D721Med (cell line): ENCODE measurements at regions not wholly inside any gene's neighbourhood (a gene's known extent, or its start where the extent isn't known, plus 50 kb on each side); places are given as distances from the start of the nearest gene placed in this dataset.
A peak's percentile ranks its signal among the peaks of the same experiment; 100 is the strongest.

ENCODE experiments used
- DNase-seq: peaks from one replicate; pipeline ENCODE4 v3.0.0; 2011; ENCODE audit warnings: low spot score; ENCODE audit not compliant: insufficient read length
- FAIRE-seq: peaks from 2 replicates; lab custom pipeline; 2011; peaks lifted over from hg19 to GRCh38; lab: Jason Lieb, UNC
- TF ChIP-seq, protein P1 (sequence below): IDR thresholded peaks from 2 replicates; pipeline ENCODE4 v1.5.1; 2012; ENCODE audit warnings: mild to moderate bottlenecking, control low read depth; ENCODE audit not compliant: insufficient read depth; ENCODE audit errors: missing control alignments

DNA sequence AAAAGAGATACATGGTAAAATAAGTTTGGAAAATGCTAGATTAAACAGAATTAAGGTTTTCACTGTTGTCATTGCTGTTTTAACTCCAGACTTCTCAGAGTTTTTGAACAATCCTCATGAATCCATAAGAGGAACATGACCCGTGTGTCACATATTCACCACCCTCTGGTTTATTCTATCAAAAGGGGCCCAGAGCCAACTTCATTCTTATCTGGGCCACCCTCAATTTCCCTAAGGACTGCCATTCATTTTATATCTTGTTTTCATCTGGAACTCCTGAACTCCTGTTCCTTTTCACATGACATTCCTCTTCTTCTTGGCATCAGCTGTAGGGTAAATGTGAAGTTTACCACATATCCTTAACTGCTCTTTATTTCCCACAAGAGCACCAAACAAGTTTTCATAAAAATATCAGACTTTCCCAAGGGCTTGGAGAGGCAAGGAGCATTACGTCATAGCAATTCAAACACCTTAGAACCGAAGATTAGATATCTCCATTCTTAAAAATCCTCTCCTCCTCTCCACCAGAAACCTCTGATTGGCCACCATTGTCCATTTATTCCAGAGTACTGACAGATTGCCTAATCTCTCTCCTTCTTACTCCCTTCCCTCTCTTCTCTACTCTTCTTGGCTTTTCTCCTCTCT, 225.2 kb downstream of the SEC23A start:
- FAIRE-seq: no peak

DNA sequence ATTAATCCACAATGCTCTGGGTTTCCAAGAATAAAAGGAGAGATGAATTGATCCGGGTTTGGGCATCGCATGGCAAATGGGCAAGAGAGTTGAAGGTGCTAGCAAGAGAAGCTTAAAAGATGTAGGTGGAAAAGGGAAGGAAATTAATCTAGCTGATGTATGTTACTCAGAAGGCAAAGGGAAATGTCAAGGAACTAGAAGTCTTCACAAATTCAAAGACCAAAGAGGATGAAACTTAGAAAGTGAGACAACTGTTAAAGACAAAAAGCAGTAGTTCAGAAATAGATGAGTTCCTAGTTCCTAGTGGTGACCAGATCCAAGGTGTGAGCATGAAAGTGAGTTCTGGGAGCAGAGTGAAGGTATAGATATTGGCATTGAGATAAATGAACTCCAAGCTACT, 228.3 kb downstream of the SEC23A start:
- TF ChIP-seq, protein P1, sequence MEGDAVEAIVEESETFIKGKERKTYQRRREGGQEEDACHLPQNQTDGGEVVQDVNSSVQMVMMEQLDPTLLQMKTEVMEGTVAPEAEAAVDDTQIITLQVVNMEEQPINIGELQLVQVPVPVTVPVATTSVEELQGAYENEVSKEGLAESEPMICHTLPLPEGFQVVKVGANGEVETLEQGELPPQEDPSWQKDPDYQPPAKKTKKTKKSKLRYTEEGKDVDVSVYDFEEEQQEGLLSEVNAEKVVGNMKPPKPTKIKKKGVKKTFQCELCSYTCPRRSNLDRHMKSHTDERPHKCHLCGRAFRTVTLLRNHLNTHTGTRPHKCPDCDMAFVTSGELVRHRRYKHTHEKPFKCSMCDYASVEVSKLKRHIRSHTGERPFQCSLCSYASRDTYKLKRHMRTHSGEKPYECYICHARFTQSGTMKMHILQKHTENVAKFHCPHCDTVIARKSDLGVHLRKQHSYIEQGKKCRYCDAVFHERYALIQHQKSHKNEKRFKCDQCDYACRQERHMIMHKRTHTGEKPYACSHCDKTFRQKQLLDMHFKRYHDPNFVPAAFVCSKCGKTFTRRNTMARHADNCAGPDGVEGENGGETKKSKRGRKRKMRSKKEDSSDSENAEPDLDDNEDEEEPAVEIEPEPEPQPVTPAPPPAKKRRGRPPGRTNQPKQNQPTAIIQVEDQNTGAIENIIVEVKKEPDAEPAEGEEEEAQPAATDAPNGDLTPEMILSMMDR: no peak
- no peak for DNase-seq
- FAIRE-seq: no peak

More for the DNA sequence above, 225.2 kb downstream of the SEC23A start:
- TF ChIP-seq, protein P1: no peak
- no peak for DNase-seq

DNA sequence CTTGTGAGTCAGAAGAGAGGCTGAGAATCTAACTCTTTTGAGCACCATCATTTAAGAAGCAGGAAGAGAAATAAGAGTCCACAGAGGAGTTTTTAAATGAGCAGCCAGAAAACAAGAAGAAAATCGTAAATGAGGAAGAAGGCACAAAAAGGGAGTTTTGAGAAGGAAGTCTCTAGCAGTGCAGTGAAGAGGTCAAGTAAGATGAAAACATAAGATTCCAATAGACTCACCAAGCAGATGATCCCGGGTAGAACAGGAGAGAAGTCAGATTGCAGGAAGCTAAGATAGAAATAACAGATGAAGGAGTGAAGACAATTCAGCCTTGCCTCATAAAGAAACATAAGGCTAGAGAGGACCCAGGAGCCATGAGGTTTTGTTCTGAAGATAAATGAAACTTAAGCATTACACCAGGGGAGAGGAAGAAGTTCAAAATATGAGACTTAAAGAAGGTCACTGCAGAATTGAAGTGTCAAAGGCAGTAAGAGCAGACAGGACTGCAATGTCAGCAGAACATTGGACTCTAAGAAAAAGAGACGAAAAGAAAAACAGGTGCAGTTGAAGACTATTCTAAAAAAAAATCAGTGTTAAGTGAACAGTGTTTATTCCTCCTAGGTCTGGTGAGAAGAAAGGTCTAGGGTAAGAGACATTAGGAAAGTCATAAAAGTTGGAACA, 229.0 kb downstream of the SEC23A start:
- FAIRE-seq: no peak
- TF ChIP-seq, protein P1: no peak
- no peak for DNase-seq

DNA sequence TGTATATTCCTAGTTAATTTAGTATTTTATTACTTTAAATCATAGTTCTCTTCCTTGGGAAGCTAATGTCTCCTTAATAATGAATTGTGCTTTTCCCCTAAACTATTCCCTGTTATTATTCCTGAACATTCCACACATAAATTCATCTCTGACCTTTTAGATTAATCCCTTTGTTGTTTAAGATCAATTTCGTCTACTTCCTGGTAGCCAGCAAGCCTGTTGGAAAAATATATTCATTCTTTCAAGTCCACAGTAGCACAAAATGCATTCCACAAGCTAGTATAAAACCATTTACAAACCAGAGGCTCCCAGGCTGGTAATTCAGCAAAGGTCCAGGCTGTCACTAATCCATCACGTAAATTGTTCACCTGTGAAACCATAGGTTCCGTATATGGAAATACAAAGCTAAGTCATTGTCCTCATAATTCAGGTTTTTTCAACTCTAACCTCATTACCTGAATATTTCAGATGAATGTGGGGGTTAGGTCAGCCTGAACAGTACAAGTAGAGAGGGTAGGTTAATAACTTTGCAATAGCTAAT, 232.7 kb downstream of the SEC23A start:
- FAIRE-seq: no peak
- no peak for DNase-seq
- TF ChIP-seq, protein P1: no peak

DNA sequence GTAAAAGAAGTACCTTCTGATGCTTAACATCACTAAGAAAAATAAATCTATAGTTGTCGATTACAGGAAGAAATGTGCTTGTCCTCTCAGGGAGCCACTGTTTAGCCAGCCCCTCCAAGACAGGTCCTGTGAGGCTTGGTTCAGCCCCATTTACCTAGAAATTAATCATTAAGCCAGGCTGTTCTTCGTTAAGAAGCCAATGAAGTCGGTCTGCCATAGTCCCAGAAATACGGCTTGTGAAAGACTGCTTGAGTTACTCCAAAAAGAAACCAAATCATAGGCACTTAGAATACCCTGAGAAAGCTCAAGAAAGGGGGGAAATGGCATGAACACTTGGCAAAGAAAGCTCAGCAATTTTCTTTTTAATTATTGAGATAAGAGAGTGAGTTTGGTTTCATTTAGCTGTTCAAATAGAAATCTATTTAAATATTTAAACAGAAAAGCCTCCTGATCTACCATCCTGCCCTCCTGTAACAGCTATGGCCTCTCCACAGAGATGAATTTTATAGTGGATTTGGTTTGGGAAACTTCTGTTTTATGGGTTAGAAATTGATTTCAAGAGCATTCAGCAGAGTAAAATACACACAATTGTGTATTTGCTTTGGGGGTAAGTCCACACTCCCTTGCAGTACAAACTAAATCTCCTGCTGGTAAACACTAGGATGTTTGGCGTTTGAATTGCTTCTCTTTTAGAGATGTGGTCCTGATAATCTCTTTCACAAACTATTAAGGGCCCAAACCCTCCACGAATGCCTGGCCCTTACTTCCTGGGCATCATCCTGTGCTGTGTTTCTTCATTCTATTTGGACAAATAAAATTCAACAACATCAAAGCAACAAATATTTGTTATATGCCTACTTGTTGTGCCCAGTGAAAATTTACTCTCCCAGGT, 234.4 kb downstream of the SEC23A start:
- FAIRE-seq (no peak), DNase-seq (no peak)
- TF ChIP-seq, protein P1: no peak

DNA sequence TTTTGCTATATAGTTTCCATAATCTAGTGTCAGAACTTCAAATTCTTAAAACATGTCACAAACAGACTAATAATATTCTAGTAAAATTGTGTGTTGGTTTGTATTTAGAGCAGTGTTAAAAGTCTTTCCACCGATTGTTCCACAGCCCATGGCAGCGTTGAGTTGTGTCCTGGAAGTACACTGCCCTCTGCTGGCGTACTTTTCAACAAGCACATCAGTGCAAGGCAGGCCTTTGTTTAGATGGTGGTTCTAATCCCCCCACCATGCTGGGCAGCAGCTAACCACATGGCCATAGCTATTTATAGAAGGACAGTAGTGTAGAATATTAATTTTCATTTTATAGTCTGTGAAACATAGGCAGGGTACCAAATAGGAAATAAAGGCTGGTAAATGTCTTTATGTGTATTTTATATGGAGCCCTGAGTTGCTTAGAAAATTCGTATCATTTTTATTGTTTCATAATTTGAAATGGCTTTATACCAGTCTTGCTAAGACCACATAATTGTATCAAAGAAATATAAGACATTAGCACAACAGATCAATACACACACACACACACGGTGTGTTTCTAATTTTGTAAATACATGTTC, 235.4 kb downstream of the SEC23A start:
- FAIRE-seq (peak; percentile 91), DNase-seq (no peak)
- TF ChIP-seq, protein P1: peak; percentile 89
